Bronchial epithelial cell (primary cell): ENCODE measurements at regions not wholly inside any gene's neighbourhood (a gene's known extent, or its start where the extent isn't known, plus 50 kb on each side); places are given as distances from the start of the nearest gene placed in this dataset.

Experiments
- DNase-seq: peaks from one replicate; pipeline ENCODE4 v3.0.0-alpha.2; 2010; ENCODE audit warnings: low read depth
- FAIRE-seq: peaks from 2 replicates; lab custom pipeline; 2011; peaks lifted over from hg19 to GRCh38; lab: Jason Lieb, UNC
- H3K27me3 ChIP-seq: 2 replicates; pipeline ENCODE4 v1.5.1; 2011; ENCODE audit warnings: low read length; ENCODE audit not compliant: control insufficient read depth, insufficient read depth
- H3K36me3 ChIP-seq: 2 replicates; pipeline ENCODE4 v1.5.1; 2011; ENCODE audit warnings: low read length; ENCODE audit not compliant: control insufficient read depth, insufficient read depth
- H3K4me3 ChIP-seq: 2 replicates; pipeline ENCODE4 v1.5.1; 2011; ENCODE audit warnings: mild to moderate bottlenecking, low read depth, low read length, control low read depth
- TF ChIP-seq, protein P1 (sequence below): IDR thresholded peaks from 2 replicates; pipeline ENCODE4 v1.5.1; 2011; ENCODE audit warnings: mild to moderate bottlenecking, moderate library complexity, low read length, control low read depth, inconsistent platforms; ENCODE audit not compliant: insufficient read depth, severe bottlenecking

DNA sequence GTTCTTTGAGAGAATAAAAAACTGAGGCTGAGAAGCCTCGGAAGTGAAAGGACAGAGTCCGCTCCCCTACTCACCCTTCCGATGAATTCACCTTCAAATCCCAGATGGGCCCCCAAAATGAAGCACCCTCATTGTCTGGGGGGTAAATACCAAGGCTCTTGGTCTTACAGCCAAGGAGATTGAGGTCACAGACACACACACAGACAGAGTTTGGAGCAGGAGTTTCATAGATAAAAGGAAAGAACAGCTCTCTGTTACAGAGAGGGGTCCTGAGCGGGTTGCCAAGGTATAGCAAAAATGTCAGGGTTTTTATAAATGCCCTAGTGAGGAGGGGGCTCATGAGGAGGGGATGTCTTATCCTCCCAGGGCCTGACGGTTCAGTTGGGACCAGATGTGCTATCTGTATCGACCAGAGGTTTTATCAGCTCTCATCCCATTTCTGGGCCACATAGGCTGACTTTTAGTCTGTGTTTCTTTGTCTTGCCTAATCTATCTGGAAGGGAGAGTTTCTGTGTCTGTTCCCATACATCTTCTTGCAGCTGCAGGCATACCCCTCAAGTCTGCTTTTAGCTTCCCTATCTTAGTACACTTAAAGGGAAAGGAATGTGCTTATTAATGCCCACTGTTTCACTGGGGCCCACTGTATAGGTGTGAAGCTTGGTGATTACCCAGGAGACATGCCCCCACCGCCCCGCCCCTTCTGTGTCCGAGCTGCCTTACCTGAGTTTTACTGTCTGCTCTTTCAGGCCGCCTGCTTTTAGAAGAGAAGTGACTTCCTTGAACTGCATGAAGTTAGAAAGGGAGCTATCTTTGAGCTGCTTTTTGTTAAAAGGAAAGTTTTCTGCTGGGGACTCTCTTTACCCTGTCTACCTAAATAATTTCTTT, 66.8 kb upstream of the ATP11B start:
- no peaks in the 10 kb centered on the region for H3K27me3 ChIP-seq
- FAIRE-seq: no peak
- DNase-seq: no peak
- H3K4me3 ChIP-seq: no peak overlapping the region
- H3K36me3 ChIP-seq: no peaks in the 10 kb centered on the region
- TF ChIP-seq, protein P1, sequence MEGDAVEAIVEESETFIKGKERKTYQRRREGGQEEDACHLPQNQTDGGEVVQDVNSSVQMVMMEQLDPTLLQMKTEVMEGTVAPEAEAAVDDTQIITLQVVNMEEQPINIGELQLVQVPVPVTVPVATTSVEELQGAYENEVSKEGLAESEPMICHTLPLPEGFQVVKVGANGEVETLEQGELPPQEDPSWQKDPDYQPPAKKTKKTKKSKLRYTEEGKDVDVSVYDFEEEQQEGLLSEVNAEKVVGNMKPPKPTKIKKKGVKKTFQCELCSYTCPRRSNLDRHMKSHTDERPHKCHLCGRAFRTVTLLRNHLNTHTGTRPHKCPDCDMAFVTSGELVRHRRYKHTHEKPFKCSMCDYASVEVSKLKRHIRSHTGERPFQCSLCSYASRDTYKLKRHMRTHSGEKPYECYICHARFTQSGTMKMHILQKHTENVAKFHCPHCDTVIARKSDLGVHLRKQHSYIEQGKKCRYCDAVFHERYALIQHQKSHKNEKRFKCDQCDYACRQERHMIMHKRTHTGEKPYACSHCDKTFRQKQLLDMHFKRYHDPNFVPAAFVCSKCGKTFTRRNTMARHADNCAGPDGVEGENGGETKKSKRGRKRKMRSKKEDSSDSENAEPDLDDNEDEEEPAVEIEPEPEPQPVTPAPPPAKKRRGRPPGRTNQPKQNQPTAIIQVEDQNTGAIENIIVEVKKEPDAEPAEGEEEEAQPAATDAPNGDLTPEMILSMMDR: no peak

DNA sequence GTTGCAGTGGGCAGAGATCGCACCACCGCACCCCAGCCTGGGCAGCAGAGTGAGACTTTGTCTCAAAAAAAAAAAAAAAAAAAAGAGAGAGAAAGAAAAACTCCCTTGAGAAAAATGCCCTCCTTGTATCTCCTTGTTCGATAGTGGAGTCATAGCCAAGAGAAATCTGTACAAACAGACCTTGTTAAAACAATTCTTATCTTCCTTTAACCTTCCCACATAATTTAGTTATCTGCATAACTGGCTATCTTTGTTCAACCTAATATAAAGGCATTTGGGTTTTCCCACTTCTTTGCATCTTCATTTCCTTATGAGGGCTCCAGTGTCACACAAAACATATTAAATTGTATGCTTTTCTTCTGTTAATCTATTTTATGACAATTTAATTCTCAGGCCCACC, 65.1 kb upstream of the ATP11B start:
- no peak overlapping the region for H3K4me3 ChIP-seq
- DNase-seq: no peak
- FAIRE-seq: no peak
- H3K27me3 ChIP-seq: no peaks in the 10 kb centered on the region
- TF ChIP-seq, protein P1: no peak
- H3K36me3 ChIP-seq: no peaks in the 10 kb centered on the region

DNA sequence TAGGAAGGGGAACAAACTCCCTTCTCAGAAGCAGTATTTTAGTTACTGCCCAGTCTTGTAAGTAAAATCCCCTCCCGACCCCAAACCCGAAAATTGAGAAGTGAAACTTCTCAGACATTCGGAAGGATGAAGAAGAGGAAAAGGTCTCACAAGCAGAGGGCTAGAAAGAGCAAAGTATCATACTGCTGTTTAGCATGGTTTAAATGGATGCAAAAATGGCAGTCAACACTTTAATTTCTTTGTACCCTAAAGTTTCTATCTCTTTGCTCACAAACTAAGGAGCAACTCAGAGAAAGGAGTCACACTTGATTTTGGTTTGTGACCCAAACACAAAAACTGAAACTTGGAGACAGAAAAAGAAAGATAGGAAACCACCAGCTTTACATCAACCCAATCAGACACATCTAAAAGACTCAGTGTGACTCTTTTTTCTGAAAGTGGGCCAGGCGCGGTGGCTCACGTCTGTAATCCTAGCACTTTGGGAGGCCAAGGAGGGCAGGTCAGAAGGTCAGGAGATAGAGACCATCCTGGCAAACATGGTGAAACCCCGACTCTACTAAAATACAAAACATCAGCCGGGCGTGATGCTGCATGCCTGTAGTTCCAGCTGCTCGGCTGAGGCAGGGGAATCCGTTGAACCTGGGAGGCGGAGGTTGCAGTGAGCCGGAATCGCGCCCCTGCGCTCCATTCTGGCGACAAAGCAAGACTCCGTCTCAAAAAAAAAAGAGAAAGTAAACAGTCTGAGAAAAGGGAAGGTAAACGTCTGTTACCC, 63.2 kb upstream of the ATP11B start:
- H3K4me3 ChIP-seq: no peak overlapping the region
- FAIRE-seq (no peak), DNase-seq (no peak)

DNA sequence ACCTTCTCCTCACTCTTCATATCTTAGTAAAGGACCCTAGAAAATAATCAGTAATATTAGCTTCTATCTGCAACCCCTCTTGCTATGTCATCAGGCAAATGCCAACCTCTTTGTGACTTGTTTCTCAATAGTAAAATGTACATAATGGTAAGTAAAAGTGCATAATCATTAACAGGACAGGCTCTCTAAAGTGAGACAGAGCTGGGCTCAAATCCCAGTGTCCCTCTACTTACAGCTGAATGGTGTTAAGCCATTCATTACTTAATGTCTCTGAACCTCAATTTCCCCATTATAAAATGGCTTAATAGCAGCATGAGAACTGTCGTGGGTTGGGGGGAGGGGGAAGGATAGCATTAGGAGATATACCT, 62.6 kb upstream of the ATP11B start:
- H3K27me3 ChIP-seq: no peaks in the 10 kb centered on the region
- no peak overlapping the region for H3K4me3 ChIP-seq
- no peak for DNase-seq
- no peak for FAIRE-seq
- TF ChIP-seq, protein P1: no peak
- no peaks in the 10 kb centered on the region for H3K36me3 ChIP-seq

More for the DNA sequence above, 63.2 kb upstream of the ATP11B start:
- no peaks in the 10 kb centered on the region for H3K36me3 ChIP-seq
- TF ChIP-seq, protein P1: no peak
- no peaks in the 10 kb centered on the region for H3K27me3 ChIP-seq

DNA sequence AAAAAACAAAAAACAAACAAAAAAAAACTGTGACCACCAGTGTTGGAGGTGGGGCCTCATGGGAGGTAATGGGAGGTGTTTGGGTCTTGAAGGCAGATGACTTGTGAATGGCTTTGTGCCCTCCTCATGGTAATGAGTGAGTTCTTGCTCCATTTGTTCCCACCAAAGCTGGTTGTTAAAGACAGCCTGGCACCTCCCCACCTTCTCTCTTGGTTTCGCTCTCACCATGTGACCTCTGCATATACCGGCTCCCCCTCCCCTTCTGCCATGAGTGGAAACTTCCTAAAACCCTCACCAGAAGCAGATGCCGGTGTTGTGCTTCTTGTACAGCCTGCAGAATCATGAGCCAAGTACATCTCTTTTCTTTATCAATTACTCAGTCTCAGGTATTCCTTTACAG, 61.5 kb upstream of the ATP11B start:
- Histone ChIP-seq H3K27me3 (no peaks in the 10 kb centered on the region), H3K4me3 (no peak overlapping the region), H3K36me3 (no peaks in the 10 kb centered on the region)
- FAIRE-seq (no peak), DNase-seq (no peak)
- TF ChIP-seq, protein P1: no peak
